Chondrocyte (in vitro differentiated cells): ENCODE measurements at regions not wholly inside any gene's neighbourhood (a gene's known extent, or its start where the extent isn't known, plus 50 kb on each side); places are given as distances from the start of the nearest gene placed in this dataset.

Experiments used
- DNase-seq: peaks from one replicate; pipeline ENCODE4 v3.0.0; 2021; ENCODE audit warnings: mixed read lengths, low spot score
- H3K27ac Mint-ChIP-seq: one replicate; pipeline ENCODE4 v1.8.0; 2021; ENCODE audit warnings: mild to moderate bottlenecking, moderate library complexity, mixed read lengths; ENCODE audit not compliant: unreplicated experiment
- H3K27me3 Mint-ChIP-seq: 2 replicates; pipeline ENCODE4 v1.8.0; 2021; ENCODE audit warnings: low read depth, mixed read lengths
- H3K36me3 Mint-ChIP-seq: 2 replicates; pipeline ENCODE4 v1.8.0; 2021; ENCODE audit warnings: low read depth, mixed read lengths
- H3K4me1 Mint-ChIP-seq: 2 replicates; pipeline ENCODE4 v1.8.0; 2021; ENCODE audit warnings: low read depth, mild to moderate bottlenecking, mixed read lengths
- H3K4me3 Mint-ChIP-seq: one replicate; pipeline ENCODE4 v1.8.0; 2021; ENCODE audit warnings: mild to moderate bottlenecking, moderate library complexity, mixed read lengths; ENCODE audit not compliant: unreplicated experiment
- H3K9me3 Mint-ChIP-seq: 2 replicates; pipeline ENCODE4 v1.8.0; 2021; ENCODE audit warnings: low read depth, mixed read lengths
- CTCF ChIP-seq: fragments of 200-600 bp; sonication (generic); IDR thresholded peaks from 2 replicates; pipeline ENCODE4 v1.5.0; 2021; ENCODE audit warnings: antibody characterized with exemption, mild to moderate bottlenecking, moderate library complexity

- H3K27me3 Mint-ChIP-seq, result no peaks in the 10 kb centered on the region
- peaks cover 6% of the 10 kb centered on the region for H3K9me3 Mint-ChIP-seq
- H3K4me3 Mint-ChIP-seq, result no peak overlapping the region
- no peak for DNase-seq
- no peaks in the 10 kb centered on the region for H3K36me3 Mint-ChIP-seq
- H3K27ac Mint-ChIP-seq, result no peak overlapping the region
- no peak for TF ChIP-seq CTCF
- H3K4me1 Mint-ChIP-seq, result no peaks in the 10 kb centered on the region
These were observed 337.6 kb upstream of the FAR2 start for GRCh38 chr12:28811457-28811856.

GRCh38 chr12:28814246-28814645, 334.8 kb upstream of the FAR2 start:
- Mint-ChIP-seq H3K9me3 (peaks cover 3% of the 10 kb centered on the region), H3K27ac (no peak overlapping the region), H3K27me3 (no peaks in the 10 kb centered on the region), H3K4me1 (no peaks in the 10 kb centered on the region), H3K36me3 (no peaks in the 10 kb centered on the region), H3K4me3 (no peak overlapping the region)
- DNase-seq, result no peak
- TF ChIP-seq CTCF, result no peak

GRCh38 chr12:28817524-28817923, 331.6 kb upstream of the FAR2 start:
- H3K27ac Mint-ChIP-seq, result no peak overlapping the region
- H3K4me1 Mint-ChIP-seq, result no peaks in the 10 kb centered on the region
- no peaks in the 10 kb centered on the region for H3K27me3 Mint-ChIP-seq
- TF ChIP-seq CTCF, result no peak
- no peak for DNase-seq
- H3K9me3 Mint-ChIP-seq, result peaks cover 5% of the 10 kb centered on the region
- no peaks in the 10 kb centered on the region for H3K36me3 Mint-ChIP-seq
- no peak overlapping the region for H3K4me3 Mint-ChIP-seq

GRCh38 chr12:28824193-28824846, 324.8 kb upstream of the FAR2 start:
- DNase-seq, result no peak
- H3K4me1 Mint-ChIP-seq, result no peaks in the 10 kb centered on the region
- H3K9me3 Mint-ChIP-seq, result peaks cover 2% of the 10 kb centered on the region
- no peaks in the 10 kb centered on the region for H3K36me3 Mint-ChIP-seq
- H3K4me3 Mint-ChIP-seq, result no peak overlapping the region
- H3K27me3 Mint-ChIP-seq, result no peaks in the 10 kb centered on the region
- no peak for TF ChIP-seq CTCF
- no peak overlapping the region for H3K27ac Mint-ChIP-seq

GRCh38 chr12:28824849-28825248, 324.2 kb upstream of the FAR2 start:
- Mint-ChIP-seq H3K27me3 (no peaks in the 10 kb centered on the region), H3K36me3 (no peaks in the 10 kb centered on the region), H3K9me3 (no peaks in the 10 kb centered on the region), H3K4me3 (no peak overlapping the region), H3K27ac (no peak overlapping the region), H3K4me1 (no peaks in the 10 kb centered on the region)
- no peak for TF ChIP-seq CTCF
- DNase-seq, result no peak
